ENCODE measurements at regions not wholly inside any gene's neighbourhood (a gene's known extent, or its start where the extent isn't known, plus 50 kb on each side); places are given as distances from the start of the nearest gene placed in this dataset.

DNA sequence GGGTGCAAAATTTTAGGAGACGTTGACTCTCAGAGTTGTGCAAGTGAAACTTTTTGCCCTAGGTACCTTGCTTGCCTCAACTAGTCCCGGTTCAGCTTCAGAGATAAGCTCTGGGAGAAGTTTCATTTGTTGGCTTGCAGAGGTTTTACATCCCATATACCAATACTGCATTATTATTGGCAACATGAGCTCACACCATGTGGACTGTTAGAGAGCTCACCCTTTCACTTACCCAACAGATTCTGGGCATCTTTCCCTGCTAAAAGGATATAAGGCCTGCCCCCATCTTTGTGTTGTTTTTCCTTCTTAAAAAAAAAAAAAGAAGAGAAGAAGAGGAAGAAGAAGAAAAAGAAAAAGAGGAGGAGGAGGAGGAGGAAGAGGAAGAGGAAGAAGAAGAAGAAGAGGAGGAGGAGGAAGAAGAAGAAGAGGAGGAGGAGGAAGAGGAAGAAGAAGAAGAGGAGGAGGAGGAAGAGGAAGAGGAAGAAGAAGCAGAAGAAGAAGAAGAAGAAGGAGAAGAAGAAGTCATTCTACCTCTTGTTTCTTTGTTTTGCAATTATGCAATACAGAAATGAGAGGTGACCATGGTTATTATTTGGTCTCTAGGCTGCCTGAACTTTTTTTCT is 292.6 kb upstream of the IRX3 start:
- no peak for DNase-seq (ENCODE audit: insufficient read length, low spot score)
- TF ChIP-seq CTCF (IDR thresholded peaks at IDR 0.05; ENCODE audit: insufficient read depth, missing control alignments), result no peak
- FAIRE-seq, result no peak

DNA sequence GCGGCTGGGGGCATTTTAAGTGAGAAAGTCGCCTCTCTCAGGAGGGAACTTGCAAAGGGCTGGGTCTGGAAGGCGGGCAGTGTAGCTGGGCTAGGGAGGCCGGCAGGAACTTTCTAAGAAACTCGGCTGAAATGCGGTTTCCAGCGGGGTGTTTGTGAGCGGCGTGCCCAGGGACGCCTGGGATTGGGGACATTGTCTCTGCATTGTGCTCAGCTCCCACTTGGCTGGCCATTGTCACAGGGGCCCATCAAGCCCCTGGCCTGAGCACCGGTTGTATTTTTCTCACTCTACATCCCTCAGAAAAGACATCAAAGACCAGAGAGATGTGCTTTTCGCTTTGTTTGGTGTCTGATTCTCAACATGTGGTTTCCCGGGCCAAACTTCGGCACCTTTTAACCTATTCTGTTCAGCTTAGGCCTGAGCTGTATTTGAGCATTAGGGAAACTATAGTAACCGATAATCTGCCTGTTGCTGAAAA is 291.1 kb upstream of the IRX3 start:
- FAIRE-seq (no peak), DNase-seq (ENCODE audit: insufficient read length, low spot score) (no peak)
- no peak for TF ChIP-seq CTCF (IDR thresholded peaks at IDR 0.05; ENCODE audit: insufficient read depth, missing control alignments)

DNA sequence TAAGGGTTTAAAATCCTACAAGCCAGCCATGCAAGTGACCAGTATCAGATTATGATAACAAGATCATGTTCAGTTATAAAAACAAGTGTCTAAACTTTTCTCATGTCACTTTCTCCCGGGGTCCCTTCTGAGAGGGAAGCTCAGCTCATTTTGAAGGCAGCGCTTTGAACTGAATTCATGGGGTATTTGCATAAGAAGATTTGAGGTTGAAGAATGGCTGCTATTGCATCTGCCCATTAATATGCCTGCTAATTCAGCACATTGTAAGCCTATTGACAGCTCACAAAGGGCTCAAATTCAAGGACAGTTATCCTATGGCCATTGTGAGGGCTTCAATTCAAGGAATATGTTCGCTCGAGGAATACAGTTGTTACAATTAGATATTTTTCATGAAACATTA is 290.2 kb upstream of the IRX3 start:
- FAIRE-seq (no peak), DNase-seq (ENCODE audit: insufficient read length, low spot score) (no peak)
- TF ChIP-seq CTCF (IDR thresholded peaks at IDR 0.05; ENCODE audit: insufficient read depth, missing control alignments), result no peak

GRCh38 chr16:54568906-54569807 is 282.6 kb upstream of the IRX3 start:
- FAIRE-seq (no peak), DNase-seq (ENCODE audit: insufficient read length, low spot score) (no peak)
- no peak for TF ChIP-seq CTCF (IDR thresholded peaks at IDR 0.05; ENCODE audit: insufficient read depth, missing control alignments)

GRCh38 chr16:54564841-54565240 is 278.3 kb upstream of the IRX3 start:
- TF ChIP-seq CTCF (IDR thresholded peaks at IDR 0.05; ENCODE audit: insufficient read depth, missing control alignments), result no peak
- FAIRE-seq (no peak), DNase-seq (ENCODE audit: insufficient read length, low spot score) (no peak)

DNA sequence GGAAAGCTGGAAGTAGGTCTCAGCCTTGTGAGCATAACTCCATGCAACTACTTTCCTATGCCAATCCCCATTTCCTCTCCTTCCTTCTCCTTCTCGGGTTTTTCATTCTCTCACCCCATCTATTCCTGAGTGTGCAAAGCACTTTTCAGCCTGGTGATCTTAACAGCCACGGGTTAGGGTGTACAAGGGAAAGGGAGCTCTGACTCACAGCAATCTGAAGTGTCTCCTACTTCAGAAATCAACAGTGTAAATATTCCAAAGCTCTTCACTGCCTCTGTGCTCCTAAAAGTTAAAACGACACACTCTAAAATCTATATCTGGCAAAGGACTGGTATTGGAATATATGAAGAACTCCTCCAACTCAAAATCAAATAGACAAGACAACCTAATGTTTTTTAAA is 268.0 kb upstream of the IRX3 start:
- FAIRE-seq, result no peak
- no peak for DNase-seq (ENCODE audit: insufficient read length, low spot score)
- no peak for TF ChIP-seq CTCF (IDR thresholded peaks at IDR 0.05; ENCODE audit: insufficient read depth, missing control alignments)

GRCh38 chr16:54548281-54548680 is 261.7 kb upstream of the IRX3 start:
- no peak for TF ChIP-seq CTCF (IDR thresholded peaks at IDR 0.05; ENCODE audit: insufficient read depth, missing control alignments)
- FAIRE-seq (no peak), DNase-seq (ENCODE audit: insufficient read length, low spot score) (no peak)
